ENCODE measurements at regions not wholly inside any gene's neighbourhood (a gene's known extent, or its start where the extent isn't known, plus 50 kb on each side); places are given as distances from the start of the nearest gene placed in this dataset.

GRCh38 chr2:2577407-2577831 lies 246.3 kb upstream of the MYT1L start:
- TF ChIP-seq CTCF (IDR thresholded peaks at IDR 0.05), result no peak
- no peak overlapping the region for H3K4me3 Mint-ChIP-seq (ENCODE audit: unreplicated experiment)
- H3K9me3 Mint-ChIP-seq (ENCODE audit: low read depth), result no peaks in the 10 kb centered on the region
- peaks cover 15% of the 10 kb centered on the region for H3K27me3 Mint-ChIP-seq (ENCODE audit: low read depth)
- no peak overlapping the region for H3K27ac Mint-ChIP-seq (ENCODE audit: unreplicated experiment)
- H3K4me1 Mint-ChIP-seq (ENCODE audit: low read depth), result no peaks in the 10 kb centered on the region
- H3K36me3 Mint-ChIP-seq (ENCODE audit: low read depth), result no peaks in the 10 kb centered on the region
- DNase-seq (ENCODE audit: low spot score), result no peak

GRCh38 chr2:2575870-2576386 lies 244.9 kb upstream of the MYT1L start:
- Mint-ChIP-seq H3K9me3 (ENCODE audit: low read depth) (no peaks in the 10 kb centered on the region), H3K4me3 (ENCODE audit: unreplicated experiment) (no peak overlapping the region), H3K36me3 (ENCODE audit: low read depth) (no peaks in the 10 kb centered on the region), H3K4me1 (ENCODE audit: low read depth) (no peaks in the 10 kb centered on the region), H3K27me3 (ENCODE audit: low read depth) (peaks cover 12% of the 10 kb centered on the region), H3K27ac (ENCODE audit: unreplicated experiment) (no peak overlapping the region)
- DNase-seq (ENCODE audit: low spot score), result no peak
- no peak for TF ChIP-seq CTCF (IDR thresholded peaks at IDR 0.05)

GRCh38 chr2:2575181-2575577 lies 244.1 kb upstream of the MYT1L start:
- Mint-ChIP-seq H3K4me3 (ENCODE audit: unreplicated experiment) (no peak overlapping the region), H3K36me3 (ENCODE audit: low read depth) (no peaks in the 10 kb centered on the region), H3K4me1 (ENCODE audit: low read depth) (no peaks in the 10 kb centered on the region), H3K27ac (ENCODE audit: unreplicated experiment) (no peak overlapping the region), H3K9me3 (ENCODE audit: low read depth) (no peaks in the 10 kb centered on the region), H3K27me3 (ENCODE audit: low read depth) (peaks cover 8% of the 10 kb centered on the region)
- TF ChIP-seq CTCF (IDR thresholded peaks at IDR 0.05), result no peak
- no peak for DNase-seq (ENCODE audit: low spot score)

- H3K27ac Mint-ChIP-seq (ENCODE audit: unreplicated experiment), result no peak overlapping the region
- no peak for DNase-seq (ENCODE audit: low spot score)
- H3K36me3 Mint-ChIP-seq (ENCODE audit: low read depth), result no peaks in the 10 kb centered on the region
- no peak overlapping the region for H3K4me3 Mint-ChIP-seq (ENCODE audit: unreplicated experiment)
- H3K9me3 Mint-ChIP-seq (ENCODE audit: low read depth), result no peaks in the 10 kb centered on the region
- H3K27me3 Mint-ChIP-seq (ENCODE audit: low read depth), result peaks cover 5% of the 10 kb centered on the region
- no peak for TF ChIP-seq CTCF (IDR thresholded peaks at IDR 0.05)
- no peaks in the 10 kb centered on the region for H3K4me1 Mint-ChIP-seq (ENCODE audit: low read depth)
Measured at GRCh38 chr2:2574401-2575180, 243.5 kb upstream of the MYT1L start.

- no peaks in the 10 kb centered on the region for H3K4me1 Mint-ChIP-seq (ENCODE audit: low read depth)
- H3K27me3 Mint-ChIP-seq (ENCODE audit: low read depth), result peaks cover 8% of the 10 kb centered on the region
- H3K9me3 Mint-ChIP-seq (ENCODE audit: low read depth), result no peaks in the 10 kb centered on the region
- TF ChIP-seq CTCF (IDR thresholded peaks at IDR 0.05), result no peak
- no peak overlapping the region for H3K27ac Mint-ChIP-seq (ENCODE audit: unreplicated experiment)
- H3K4me3 Mint-ChIP-seq (ENCODE audit: unreplicated experiment), result no peak overlapping the region
- DNase-seq (ENCODE audit: low spot score), result no peak
- H3K36me3 Mint-ChIP-seq (ENCODE audit: low read depth), result no peaks in the 10 kb centered on the region
Measured at GRCh38 chr2:2573658-2574293, 242.7 kb upstream of the MYT1L start.

Data from chondrocyte (in vitro differentiated cells).